ENCODE measurements at regions not wholly inside any gene's neighbourhood (a gene's known extent, or its start where the extent isn't known, plus 50 kb on each side); places are given as distances from the start of the nearest gene placed in this dataset.

GRCh38 chr7:155147172-155147571 lies 77.0 kb downstream of the HTR5A start:
- TF ChIP-seq EZH2 (IDR thresholded peaks at IDR 0.05), result no peak
- TF ChIP-seq POLR2AphosphoS5 (IDR thresholded peaks at IDR 0.05; ENCODE audit: borderline replicate concordance, low read depth, low read length), result no peak
- TF ChIP-seq FOXP2 (optimal IDR thresholded peaks at IDR 0.05; ENCODE audit: control extremely low read depth, extremely low read length, insufficient read depth), result no peak

Data from SK-N-MC (cell line).